Uterus (tissue), 2 donors: ENCODE measurements at regions not wholly inside any gene's neighbourhood (a gene's known extent, or its start where the extent isn't known, plus 50 kb on each side); places are given as distances from the start of the nearest gene placed in this dataset.

Source experiments
- CTCF ChIP-seq, 4 experiments: fragments of 200-600 bp in 2 of 4; fragments of 450-650 bp in 2 of 4; sonication (generic) in 2 of 4; IDR thresholded peaks; one replicate each; pipeline ENCODE4 v1.5.1; 2016 to 2019; ENCODE audit warnings: antibody characterized with exemption in 4 of 4, mild to moderate bottlenecking in 2 of 4, moderate library complexity in 1 of 4
- POLR2A ChIP-seq, 2 donors: fragments of 450-650 bp; IDR thresholded peaks; one replicate each; pipeline ENCODE4 v1.6.1; 2016; ENCODE audit warnings: antibody characterized with exemption in 2 of 2, mild to moderate bottlenecking in 1 of 2, moderate library complexity in 1 of 2

GRCh38 chr1:80441664-80442063 lies 1359.1 kb upstream of the ADGRL2 start:
- no peak for TF ChIP-seq CTCF (IDR thresholded peaks at IDR 0.05)
- TF ChIP-seq POLR2A (IDR thresholded peaks at IDR 0.05): no peak
